ENCODE measurements at regions not wholly inside any gene's neighbourhood (a gene's known extent, or its start where the extent isn't known, plus 50 kb on each side); places are given as distances from the start of the nearest gene placed in this dataset.

DNA sequence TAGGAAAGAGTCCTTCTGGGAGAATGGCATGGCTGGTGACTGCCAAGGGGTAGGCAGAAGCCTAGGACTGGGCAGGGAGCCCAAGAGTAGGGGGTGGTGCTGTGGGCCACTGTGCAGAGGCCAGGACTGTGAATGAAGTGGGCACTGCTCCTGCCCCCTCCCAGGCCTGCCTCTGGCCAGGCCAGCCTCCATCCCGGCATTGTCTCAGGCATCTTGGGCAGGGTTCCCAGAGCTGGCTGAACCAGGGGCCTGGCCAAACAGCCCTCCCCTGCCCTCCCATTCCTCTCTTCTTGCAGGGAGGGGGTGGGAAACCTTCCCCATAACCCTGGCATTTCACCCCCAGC lies 81.6 kb downstream of the MRPL14 start:
- TF ChIP-seq POLR2A (IDR thresholded peaks at IDR 0.05) = no peak
- TF ChIP-seq, protein P1, sequence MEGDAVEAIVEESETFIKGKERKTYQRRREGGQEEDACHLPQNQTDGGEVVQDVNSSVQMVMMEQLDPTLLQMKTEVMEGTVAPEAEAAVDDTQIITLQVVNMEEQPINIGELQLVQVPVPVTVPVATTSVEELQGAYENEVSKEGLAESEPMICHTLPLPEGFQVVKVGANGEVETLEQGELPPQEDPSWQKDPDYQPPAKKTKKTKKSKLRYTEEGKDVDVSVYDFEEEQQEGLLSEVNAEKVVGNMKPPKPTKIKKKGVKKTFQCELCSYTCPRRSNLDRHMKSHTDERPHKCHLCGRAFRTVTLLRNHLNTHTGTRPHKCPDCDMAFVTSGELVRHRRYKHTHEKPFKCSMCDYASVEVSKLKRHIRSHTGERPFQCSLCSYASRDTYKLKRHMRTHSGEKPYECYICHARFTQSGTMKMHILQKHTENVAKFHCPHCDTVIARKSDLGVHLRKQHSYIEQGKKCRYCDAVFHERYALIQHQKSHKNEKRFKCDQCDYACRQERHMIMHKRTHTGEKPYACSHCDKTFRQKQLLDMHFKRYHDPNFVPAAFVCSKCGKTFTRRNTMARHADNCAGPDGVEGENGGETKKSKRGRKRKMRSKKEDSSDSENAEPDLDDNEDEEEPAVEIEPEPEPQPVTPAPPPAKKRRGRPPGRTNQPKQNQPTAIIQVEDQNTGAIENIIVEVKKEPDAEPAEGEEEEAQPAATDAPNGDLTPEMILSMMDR (IDR thresholded peaks at IDR 0.05) = no peak

All from esophagus squamous epithelium (tissue), 4 donors.